G401.6 (cell line): ENCODE measurements at regions not wholly inside any gene's neighbourhood (a gene's known extent, or its start where the extent isn't known, plus 50 kb on each side); places are given as distances from the start of the nearest gene placed in this dataset.

ENCODE experiments used
- FAIRE-seq: peaks from 2 replicates; lab custom pipeline; 2012; peaks lifted over from hg19 to GRCh38; lab: Jason Lieb, UNC

GRCh38 chr2:188065386-188065785, 226.3 kb upstream of the GULP1 start:
- FAIRE-seq = no peak

GRCh38 chr2:188068093-188068492, 223.6 kb upstream of the GULP1 start:
- no peak for FAIRE-seq

- no peak for FAIRE-seq
Observed at GRCh38 chr2:188076149-188077056, 215.3 kb upstream of the GULP1 start.

- FAIRE-seq = no peak
Observed at GRCh38 chr2:188077757-188078156, 213.9 kb upstream of the GULP1 start.

GRCh38 chr2:188078534-188078933, 213.1 kb upstream of the GULP1 start:
- no peak for FAIRE-seq

GRCh38 chr2:188079196-188079595, 212.5 kb upstream of the GULP1 start:
- FAIRE-seq = no peak

- FAIRE-seq = no peak
Observed at GRCh38 chr2:188085421-188085820, 206.3 kb upstream of the GULP1 start.

- no peak for FAIRE-seq
Observed at GRCh38 chr2:188089901-188090300, 201.8 kb upstream of the GULP1 start.

- no peak for FAIRE-seq
Observed at GRCh38 chr2:188091220-188091619, 200.5 kb upstream of the GULP1 start.

- peak; percentile 3 for FAIRE-seq
Observed at GRCh38 chr2:188092734-188093133, 198.9 kb upstream of the GULP1 start.

GRCh38 chr2:188096910-188097309, 194.8 kb upstream of the GULP1 start:
- FAIRE-seq = no peak

- FAIRE-seq = no peak
Observed at GRCh38 chr2:188102881-188103280, 188.8 kb upstream of the GULP1 start.

- FAIRE-seq = no peak
Observed at GRCh38 chr2:188114014-188114413, 177.7 kb upstream of the GULP1 start.

- no peak for FAIRE-seq
Observed at GRCh38 chr2:188117706-188118105, 174.0 kb upstream of the GULP1 start.

GRCh38 chr2:188118431-188118830, 173.2 kb upstream of the GULP1 start:
- FAIRE-seq = no peak

GRCh38 chr2:188119112-188119838, 172.4 kb upstream of the GULP1 start:
- FAIRE-seq = peak; percentile 49

- FAIRE-seq = no peak
Observed at GRCh38 chr2:188122985-188123384, 168.7 kb upstream of the GULP1 start.

- no peak for FAIRE-seq
Observed at GRCh38 chr2:188129677-188130076, 162.0 kb upstream of the GULP1 start.

- FAIRE-seq = no peak
Observed at GRCh38 chr2:188130317-188130716, 161.4 kb upstream of the GULP1 start.

- FAIRE-seq = no peak
Observed at GRCh38 chr2:188131281-188131680, 160.4 kb upstream of the GULP1 start.

- FAIRE-seq = no peak
Observed at GRCh38 chr2:188132385-188132784, 159.3 kb upstream of the GULP1 start.

- FAIRE-seq = no peak
Observed at GRCh38 chr2:188134241-188134640, 157.4 kb upstream of the GULP1 start.

GRCh38 chr2:188138313-188138712, 153.4 kb upstream of the GULP1 start:
- no peak for FAIRE-seq

GRCh38 chr2:188142088-188142487, 149.6 kb upstream of the GULP1 start:
- FAIRE-seq = no peak
